OCI-LY1 (cell line): ENCODE measurements at regions not wholly inside any gene's neighbourhood (a gene's known extent, or its start where the extent isn't known, plus 50 kb on each side); places are given as distances from the start of the nearest gene placed in this dataset.

Experiments
- H2AFZ ChIP-seq: fragments of 200-600 bp; sonication (generic), shearing (Covaris generic); 2 replicates; pipeline ENCODE4 v1.6.0; 2014; ENCODE audit warnings: antibody characterized with exemption, mild to moderate bottlenecking, low read length
- H3F3A ChIP-seq: fragments of 200-600 bp; sonication (generic), shearing (Covaris generic); 2 replicates; pipeline ENCODE4 v1.6.0; 2014; ENCODE audit warnings: mild to moderate bottlenecking, antibody characterized with exemption, low read length, moderate library complexity; ENCODE audit not compliant: insufficient read depth
- H3K27ac ChIP-seq: fragments of 200-600 bp; sonication (generic); 2 replicates; pipeline ENCODE4 v1.5.1; 2014; ENCODE audit warnings: low read length, mixed run types, mild to moderate bottlenecking, low read depth; ENCODE audit not compliant: poor library complexity, severe bottlenecking
- H3K27me3 ChIP-seq: fragments of 200-600 bp; sonication (generic); 2 replicates; pipeline ENCODE4 v1.6.0; 2014; ENCODE audit warnings: antibody characterized with exemption, mild to moderate bottlenecking, low read length, moderate library complexity; ENCODE audit not compliant: insufficient read depth
- H3K36me3 ChIP-seq: fragments of 200-600 bp; sonication (generic); 2 replicates; pipeline ENCODE4 v1.6.1; 2014; ENCODE audit warnings: mild to moderate bottlenecking, antibody characterized with exemption, low read length, moderate library complexity, mixed read lengths; ENCODE audit not compliant: insufficient read depth
- H3K4me1 ChIP-seq: fragments of 200-600 bp; sonication (generic); 2 replicates; pipeline ENCODE4 v1.5.1; 2014; ENCODE audit warnings: mild to moderate bottlenecking, low read length, moderate library complexity; ENCODE audit not compliant: insufficient read depth, severe bottlenecking
- H3K4me2 ChIP-seq: fragments of 200-600 bp; sonication (generic), shearing (Covaris generic); 2 replicates; pipeline ENCODE4 v1.6.1; 2014; ENCODE audit warnings: low read length
- H3K4me3 ChIP-seq: fragments of 200-600 bp; sonication (generic); 2 replicates; pipeline ENCODE4 v1.5.1; 2014; ENCODE audit warnings: low read length, low read depth, mild to moderate bottlenecking, mixed read lengths; ENCODE audit not compliant: poor library complexity, severe bottlenecking
- H3K79me2 ChIP-seq: fragments of 200-600 bp; shearing (Covaris generic); 2 replicates; pipeline ENCODE4 v1.6.1; 2016; ENCODE audit warnings: mixed run types, low read length, mixed read lengths; ENCODE audit not compliant: insufficient read depth
- H3K9ac ChIP-seq: fragments of 200-600 bp; sonication (generic), shearing (Covaris generic); 2 replicates; pipeline ENCODE4 v1.6.1; 2014; ENCODE audit warnings: mild to moderate bottlenecking, low read length, mixed read lengths
- H3K9me2 ChIP-seq: fragments of 200-600 bp; sonication (generic), shearing (Covaris generic); 2 replicates; pipeline ENCODE4 v1.6.1; 2014; ENCODE audit warnings: low read depth, mild to moderate bottlenecking, low read length, mixed read lengths
- H3K9me3 ChIP-seq: fragments of 200-600 bp; shearing (Covaris generic); 2 replicates; pipeline ENCODE4 v1.6.1; 2014; ENCODE audit warnings: low read length, mixed read lengths
- H4K20me1 ChIP-seq: fragments of 200-600 bp; sonication (generic), shearing (Covaris generic); 2 replicates; pipeline ENCODE4 v1.6.0; 2016; ENCODE audit warnings: mild to moderate bottlenecking, low read length; ENCODE audit not compliant: insufficient read depth
- CTCF ChIP-seq: fragments of 200-600 bp; sonication (generic), shearing (Covaris generic); IDR thresholded peaks from 2 replicates; pipeline ENCODE4 v1.5.1; 2017; ENCODE audit warnings: mild to moderate bottlenecking, antibody characterized with exemption, low read length, moderate library complexity, mixed read lengths
- EZH2 ChIP-seq: fragments of 200-600 bp; sonication (generic), shearing (Covaris generic); IDR thresholded peaks from 2 replicates; pipeline ENCODE4 v1.8.0; 2017; ENCODE audit warnings: borderline replicate concordance, mixed run types, mild to moderate bottlenecking, antibody characterized with exemption, low read length, moderate library complexity, mixed read lengths

GRCh38 chr14:101185073-101185835, 281.7 kb upstream of the RTL1 start:
- no peaks in the 10 kb centered on the region for H3K27me3 ChIP-seq
- no peak overlapping the region for H3K4me3 ChIP-seq
- H3K4me1 ChIP-seq: no peaks in the 10 kb centered on the region
- H2AFZ ChIP-seq: no peak overlapping the region
- H3K27ac ChIP-seq: no peak overlapping the region
- no peaks in the 10 kb centered on the region for H3K9me3 ChIP-seq
- H3K36me3 ChIP-seq: no peaks in the 10 kb centered on the region
- no peaks in the 10 kb centered on the region for H3F3A ChIP-seq
- H4K20me1 ChIP-seq: no peaks in the 10 kb centered on the region
- H3K9me2 ChIP-seq: no peaks in the 10 kb centered on the region
- TF ChIP-seq EZH2 (no peak), CTCF (no peak)
- H3K4me2 ChIP-seq: no peak overlapping the region
- no peaks in the 10 kb centered on the region for H3K79me2 ChIP-seq
- H3K9ac ChIP-seq: no peak overlapping the region

- H3K4me2 ChIP-seq: no peak overlapping the region
- TF ChIP-seq EZH2 (no peak), CTCF (no peak)
- no peaks in the 10 kb centered on the region for H3K9me3 ChIP-seq
- H3K27me3 ChIP-seq: no peaks in the 10 kb centered on the region
- H3K9ac ChIP-seq: no peak overlapping the region
- H3F3A ChIP-seq: no peaks in the 10 kb centered on the region
- H3K79me2 ChIP-seq: no peaks in the 10 kb centered on the region
- H4K20me1 ChIP-seq: no peaks in the 10 kb centered on the region
- no peak overlapping the region for H2AFZ ChIP-seq
- H3K4me1 ChIP-seq: no peaks in the 10 kb centered on the region
- no peaks in the 10 kb centered on the region for H3K36me3 ChIP-seq
- H3K9me2 ChIP-seq: no peaks in the 10 kb centered on the region
- H3K27ac ChIP-seq: no peak overlapping the region
- no peak overlapping the region for H3K4me3 ChIP-seq
These were observed 282.4 kb upstream of the RTL1 start for GRCh38 chr14:101185946-101186345.

GRCh38 chr14:101186544-101186943, 283.0 kb upstream of the RTL1 start:
- Histone ChIP-seq H3K9ac (no peak overlapping the region), H3K4me1 (no peaks in the 10 kb centered on the region), H3K27me3 (no peaks in the 10 kb centered on the region), H3K27ac (no peak overlapping the region), H3F3A (no peaks in the 10 kb centered on the region), H4K20me1 (no peaks in the 10 kb centered on the region), H3K4me2 (no peak overlapping the region), H3K79me2 (no peaks in the 10 kb centered on the region), H2AFZ (no peak overlapping the region), H3K9me2 (no peaks in the 10 kb centered on the region), H3K4me3 (no peak overlapping the region), H3K9me3 (no peaks in the 10 kb centered on the region), H3K36me3 (no peaks in the 10 kb centered on the region)
- TF ChIP-seq EZH2 (no peak), CTCF (no peak)
